IPS-18a (cell line): ENCODE measurements at regions not wholly inside any gene's neighbourhood (a gene's known extent, or its start where the extent isn't known, plus 50 kb on each side); places are given as distances from the start of the nearest gene placed in this dataset.
"Not testable (repeated sequence)": the region's sequence is repeated elsewhere in the genome, so short reads cannot be mapped to it uniquely, and the experiment has no call there.

Experiments
- H3K27ac ChIP-seq: one replicate; pipeline ENCODE4 v1.5.1; 2013; ENCODE audit warnings: low read length
- H3K27me3 ChIP-seq: one replicate; pipeline ENCODE4 v1.6.1; 2013; ENCODE audit warnings: mild to moderate bottlenecking, low read length; ENCODE audit not compliant: control insufficient read depth, insufficient read depth
- H3K36me3 ChIP-seq: one replicate; pipeline ENCODE4 v1.6.1; 2013; ENCODE audit warnings: low read depth, low read length; ENCODE audit not compliant: control insufficient read depth
- H3K4me1 ChIP-seq: one replicate; pipeline ENCODE4 v1.6.1; 2013; ENCODE audit warnings: low read depth, low read length; ENCODE audit not compliant: control insufficient read depth
- H3K4me3 ChIP-seq: one replicate; pipeline ENCODE4 v1.5.1; 2013; ENCODE audit warnings: low read length
- H3K9ac ChIP-seq: one replicate; pipeline ENCODE4 v1.6.1; 2013; ENCODE audit warnings: mild to moderate bottlenecking, low read length, moderate library complexity
- H3K9me3 ChIP-seq: one replicate; pipeline ENCODE4 v1.6.1; 2013; ENCODE audit warnings: low read depth, low read length; ENCODE audit not compliant: control insufficient read depth

- Histone ChIP-seq H3K9ac (no peak overlapping the region), H3K4me3 (no peak overlapping the region), H3K4me1 (no peaks in the 10 kb centered on the region), H3K36me3 (no peaks in the 10 kb centered on the region), H3K27me3 (no peaks in the 10 kb centered on the region), H3K9me3 (no peaks in the 10 kb centered on the region), H3K27ac (no peak overlapping the region)
Observed at GRCh38 chr2:12918138-12918834, 201.6 kb downstream of the TRIB2 start.

- Histone ChIP-seq H3K4me1 (no peaks in the 10 kb centered on the region), H3K27ac (no peak overlapping the region), H3K9me3 (no peaks in the 10 kb centered on the region), H3K4me3 (no peak overlapping the region), H3K27me3 (no peaks in the 10 kb centered on the region), H3K36me3 (no peaks in the 10 kb centered on the region), H3K9ac (no peak overlapping the region)
Observed at GRCh38 chr2:12918835-12919445, 202.2 kb downstream of the TRIB2 start.

GRCh38 chr2:12921321-12921720 lies 204.6 kb downstream of the TRIB2 start:
- Histone ChIP-seq H3K9me3 (no peaks in the 10 kb centered on the region), H3K4me1 (no peaks in the 10 kb centered on the region), H3K36me3 (no peaks in the 10 kb centered on the region), H3K27ac (no peak overlapping the region), H3K9ac (no peak overlapping the region), H3K4me3 (no peak overlapping the region), H3K27me3 (no peaks in the 10 kb centered on the region)

- no peak overlapping the region for H3K9ac ChIP-seq
- no peak overlapping the region for H3K27ac ChIP-seq
- H3K4me3 ChIP-seq: no peak overlapping the region
Observed at GRCh38 chr2:12923907-12924610, 207.3 kb downstream of the TRIB2 start.

GRCh38 chr2:12926641-12927040 lies 209.9 kb downstream of the TRIB2 start:
- not testable (repeated sequence) for H3K27ac ChIP-seq, H3K27me3 ChIP-seq, H3K9ac ChIP-seq, H3K9me3 ChIP-seq, H3K36me3 ChIP-seq, H3K4me3 ChIP-seq
- peaks cover 23% of the 10 kb centered on the region for H3K4me1 ChIP-seq

More at GRCh38 chr2:12923907-12924610, 207.3 kb downstream of the TRIB2 start:
- peaks cover 10% of the 10 kb centered on the region for H3K4me1 ChIP-seq
- no peaks in the 10 kb centered on the region for H3K9me3 ChIP-seq
- no peaks in the 10 kb centered on the region for H3K27me3 ChIP-seq
- H3K36me3 ChIP-seq: no peaks in the 10 kb centered on the region

- Histone ChIP-seq H3K27ac (no peak overlapping the region), H3K27me3 (no peaks in the 10 kb centered on the region), H3K36me3 (no peaks in the 10 kb centered on the region), H3K9me3 (no peaks in the 10 kb centered on the region), H3K9ac (no peak overlapping the region), H3K4me3 (no peak overlapping the region), H3K4me1 (peaks cover 23% of the 10 kb centered on the region)
Observed at GRCh38 chr2:12928197-12928774, 211.6 kb downstream of the TRIB2 start.

GRCh38 chr2:12928775-12929401 lies 212.2 kb downstream of the TRIB2 start:
- no peak overlapping the region for H3K27ac ChIP-seq
- peak overlapping the region; percentile 26 for H3K4me3 ChIP-seq
- no peaks in the 10 kb centered on the region for H3K27me3 ChIP-seq
- peaks cover 23% of the 10 kb centered on the region for H3K4me1 ChIP-seq
- H3K9ac ChIP-seq: no peak overlapping the region
- H3K9me3 ChIP-seq: no peaks in the 10 kb centered on the region
- no peaks in the 10 kb centered on the region for H3K36me3 ChIP-seq

- no peaks in the 10 kb centered on the region for H3K36me3 ChIP-seq
- H3K9me3 ChIP-seq: no peaks in the 10 kb centered on the region
- H3K27me3 ChIP-seq: no peaks in the 10 kb centered on the region
- H3K4me1 ChIP-seq: peaks cover 23% of the 10 kb centered on the region
- H3K9ac ChIP-seq: no peak overlapping the region
- H3K4me3 ChIP-seq: no peak overlapping the region
- H3K27ac ChIP-seq: no peak overlapping the region
Observed at GRCh38 chr2:12929758-12930157, 213.0 kb downstream of the TRIB2 start.

GRCh38 chr2:12930391-12930790 lies 213.7 kb downstream of the TRIB2 start:
- no peaks in the 10 kb centered on the region for H3K36me3 ChIP-seq

GRCh38 chr2:12931186-12931844 lies 214.6 kb downstream of the TRIB2 start:
- Histone ChIP-seq H3K9ac (no peak overlapping the region), H3K27ac (no peak overlapping the region), H3K36me3 (no peaks in the 10 kb centered on the region)

More at GRCh38 chr2:12930391-12930790, 213.7 kb downstream of the TRIB2 start:
- Histone ChIP-seq H3K9me3 (no peaks in the 10 kb centered on the region), H3K27ac (no peak overlapping the region), H3K27me3 (no peaks in the 10 kb centered on the region), H3K4me1 (peaks cover 26% of the 10 kb centered on the region), H3K9ac (no peak overlapping the region), H3K4me3 (no peak overlapping the region)

GRCh38 chr2:12932192-12932591 lies 215.5 kb downstream of the TRIB2 start:
- no peak overlapping the region for H3K9ac ChIP-seq
- no peak overlapping the region for H3K27ac ChIP-seq
- no peaks in the 10 kb centered on the region for H3K36me3 ChIP-seq
- no peaks in the 10 kb centered on the region for H3K27me3 ChIP-seq
- H3K4me1 ChIP-seq: peaks cover 26% of the 10 kb centered on the region
- no peaks in the 10 kb centered on the region for H3K9me3 ChIP-seq
- H3K4me3 ChIP-seq: no peak overlapping the region

More at GRCh38 chr2:12931186-12931844, 214.6 kb downstream of the TRIB2 start:
- H3K9me3 ChIP-seq: no peaks in the 10 kb centered on the region
- no peak overlapping the region for H3K4me3 ChIP-seq
- H3K27me3 ChIP-seq: no peaks in the 10 kb centered on the region
- H3K4me1 ChIP-seq: peaks cover 26% of the 10 kb centered on the region
